SK-N-SH (cell line): ENCODE measurements at regions not wholly inside any gene's neighbourhood (a gene's known extent, or its start where the extent isn't known, plus 50 kb on each side); places are given as distances from the start of the nearest gene placed in this dataset.

Experiments used
- CTCF ChIA-PET: fragments of 300-600, 350-600 bp; formaldehyde crosslinking; extraction: SDS; loops from one replicate; lab custom pipeline; 2021; lab: Yijun Ruan, JAX
- POLR2A ChIA-PET: fragments of 350-600 bp; sonication (Branson Sonifier 250); formaldehyde crosslinking; extraction: SDS; loops from one replicate; lab custom pipeline; 2020; ENCODE audit warnings: antibody characterized with exemption, inconsistent platforms; lab: Yijun Ruan, JAX
- DNase-seq: peaks from one replicate; pipeline ENCODE4 v3.0.0; 2012
- H2AFZ ChIP-seq: fragments of 200-600 bp; sonication (generic); 2 replicates; pipeline ENCODE4 v1.8.1; 2016; ENCODE audit warnings: antibody characterized with exemption, mild to moderate bottlenecking, low read depth
- H3F3A ChIP-seq: fragments of 200-600 bp; sonication (generic); replicated peaks from 2 replicates; pipeline ENCODE3; 2016; ENCODE audit warnings: antibody characterized with exemption, mild to moderate bottlenecking; ENCODE audit not compliant: insufficient read depth
- H3K27ac ChIP-seq, 2 experiments: fragments of 200-500 bp in 1 of 2; fragments of 200-600 bp in 1 of 2; sonication (Bioruptor generic) in 1 of 2; sonication (generic), shearing (Covaris generic) in 1 of 2; 2 replicates each; pipeline versions ENCODE4 v1.5.1 to v1.6.1; 2014 to 2016; ENCODE audit warnings: low read depth in 2 of 2, inconsistent platforms in 1 of 2, low read length in 1 of 2, mild to moderate bottlenecking in 1 of 2, mixed read lengths in 1 of 2
- H3K27me3 ChIP-seq: fragments of 200-600 bp; sonication (generic), shearing (Covaris generic); 2 replicates; pipeline ENCODE4 v1.6.1; 2016; ENCODE audit warnings: mixed run types; ENCODE audit not compliant: insufficient read depth
- H3K36me3 ChIP-seq, 2 experiments: fragments of 200-500 bp in 1 of 2; fragments of 200-600 bp in 1 of 2; sonication (Bioruptor generic) in 1 of 2; sonication (generic) in 1 of 2; replicated peaks in 1 of 2; 2 replicates each; pipeline versions ENCODE3 to v1.5.1; 2014 to 2016; ENCODE audit warnings: low read length in 1 of 2, mild to moderate bottlenecking in 1 of 2; ENCODE audit not compliant: insufficient read depth in 2 of 2, control insufficient read depth in 1 of 2
- H3K4me1 ChIP-seq, 2 experiments: fragments of 200-500 bp in 1 of 2; fragments of 200-600 bp in 1 of 2; sonication (Bioruptor generic) in 1 of 2; sonication (generic), shearing (Covaris generic) in 1 of 2; 2 replicates each; pipeline versions ENCODE4 v1.5.1 to v1.6.1; 2014 to 2016; ENCODE audit warnings: low read depth in 1 of 2, low read length in 1 of 2, mixed run types in 1 of 2; ENCODE audit not compliant: insufficient read depth in 2 of 2, control insufficient read depth in 1 of 2
- H3K4me2 ChIP-seq: fragments of 200-600 bp; sonication (generic), shearing (Covaris generic); 2 replicates; pipeline ENCODE4 v1.6.1; 2017; ENCODE audit warnings: mixed run types
- H3K4me3 ChIP-seq, 2 experiments: fragments of 200-500 bp in 1 of 2; fragments of 200-600 bp in 1 of 2; sonication (Bioruptor generic) in 1 of 2; sonication (generic), shearing (Covaris generic) in 1 of 2; 2 replicates each; pipeline versions ENCODE4 v1.5.1 to v1.8.1; 2014 to 2016; ENCODE audit warnings: low read depth in 2 of 2, inconsistent platforms in 1 of 2, low read length in 1 of 2, mild to moderate bottlenecking in 1 of 2, mixed read lengths in 1 of 2, moderate library complexity in 1 of 2
- H3K79me2 ChIP-seq: fragments of 200-600 bp; sonication (generic); 2 replicates; pipeline ENCODE4 v1.8.1; 2017; ENCODE audit warnings: mild to moderate bottlenecking; ENCODE audit not compliant: insufficient read depth
- H3K9ac ChIP-seq: fragments of 200-600 bp; sonication (generic); 2 replicates; pipeline ENCODE4 v1.6.1; 2017; ENCODE audit warnings: mixed run types
- H3K9me2 ChIP-seq: fragments of 200-600 bp; sonication (generic); 2 replicates; pipeline ENCODE4 v1.6.1; 2017; ENCODE audit warnings: mixed run types
- H3K9me3 ChIP-seq: fragments of 200-600 bp; sonication (generic); 2 replicates; pipeline ENCODE4 v1.6.1; 2017; ENCODE audit warnings: mixed run types, mild to moderate bottlenecking, moderate library complexity
- H4K20me1 ChIP-seq: fragments of 200-600 bp; sonication (generic); 2 replicates; pipeline ENCODE4 v1.6.1; 2017; ENCODE audit warnings: mild to moderate bottlenecking, mixed run types; ENCODE audit not compliant: insufficient read depth
- ELF1 ChIP-seq: IDR thresholded peaks from 2 replicates; pipeline ENCODE4 v1.4.0; 2012
- EP300 ChIP-seq, 2 experiments: IDR thresholded peaks; 2 replicates each; pipeline versions ENCODE4 v1.4.0 to v1.6.1; 2012; ENCODE audit warnings: borderline replicate concordance in 1 of 2, low read depth in 1 of 2, low read length in 1 of 2
- FOSL2 ChIP-seq: IDR thresholded peaks from 2 replicates; pipeline ENCODE4 v1.4.0; 2012; ENCODE audit warnings: low read depth, mild to moderate bottlenecking, moderate library complexity, borderline replicate concordance
- FOXJ3 ChIP-seq: sonication (generic); formaldehyde crosslinking; IDR thresholded peaks from 2 replicates; pipeline ENCODE4 v1.5.1; 2020; ENCODE audit warnings: mild to moderate bottlenecking, missing genetic modification reagents
- FOXM1 ChIP-seq: IDR thresholded peaks from 2 replicates; pipeline ENCODE4 v1.4.0; 2012; ENCODE audit warnings: low read depth, mild to moderate bottlenecking
- GABPA ChIP-seq: IDR thresholded peaks from 2 replicates; pipeline ENCODE4 v1.4.0; 2012; ENCODE audit warnings: low read depth, mild to moderate bottlenecking
- JUND ChIP-seq: IDR thresholded peaks from 2 replicates; pipeline ENCODE4 v1.4.0; 2012
- MEF2A ChIP-seq: IDR thresholded peaks from 2 replicates; pipeline ENCODE4 v1.4.0; 2012; ENCODE audit warnings: low read depth, borderline replicate concordance
- MXI1 ChIP-seq: IDR thresholded peaks from 2 replicates; pipeline ENCODE4 v1.6.1; 2012; ENCODE audit warnings: mild to moderate bottlenecking, low read depth, low read length, improper control_type of control experiment
- NFIC ChIP-seq: IDR thresholded peaks from 2 replicates; pipeline ENCODE4 v1.4.0; 2012; ENCODE audit warnings: borderline replicate concordance
- RAD21 ChIP-seq: IDR thresholded peaks from 2 replicates; pipeline ENCODE4 v1.6.1; 2012; ENCODE audit warnings: mild to moderate bottlenecking, low read length
- RFX5 ChIP-seq: IDR thresholded peaks from 2 replicates; pipeline ENCODE4 v1.6.1; 2012; ENCODE audit warnings: mild to moderate bottlenecking, improper control_type of control experiment, low read length
- RXRA ChIP-seq: IDR thresholded peaks from 2 replicates; pipeline ENCODE4 v1.4.0; 2012; ENCODE audit warnings: low read depth, mild to moderate bottlenecking, borderline replicate concordance
- SMC3 ChIP-seq: IDR thresholded peaks from 2 replicates; pipeline ENCODE4 v1.6.1; 2012; ENCODE audit warnings: low read depth, low read length, improper control_type of control experiment
- TAF1 ChIP-seq: IDR thresholded peaks from 2 replicates; pipeline ENCODE4 v1.6.1; 2012; ENCODE audit warnings: low read depth, mild to moderate bottlenecking, low read length, moderate library complexity, borderline replicate concordance
- TCF12 ChIP-seq: IDR thresholded peaks from 2 replicates; pipeline ENCODE4 v1.4.0; 2012
- TEAD4 ChIP-seq: IDR thresholded peaks from 2 replicates; pipeline ENCODE4 v1.4.0; 2012; ENCODE audit warnings: mild to moderate bottlenecking, borderline replicate concordance; ENCODE audit not compliant: insufficient read depth
- YY1 ChIP-seq: IDR thresholded peaks from 2 replicates; pipeline ENCODE4 v1.4.0; 2012; ENCODE audit warnings: low read depth, mild to moderate bottlenecking
- WGBS: methylation state at CpG from one replicate; pipeline ENCODE4 v1.1.6; 2017; ENCODE audit warnings: low lambda C conversion rate; 5-methylcytosine and 5-hydroxymethylcytosine counted together
- TF ChIP-seq, protein P1 (sequence below): fragments of 200-600 bp; sonication (generic); IDR thresholded peaks from 2 replicates; pipeline ENCODE4 v1.6.1; 2017; ENCODE audit warnings: antibody characterized with exemption, mild to moderate bottlenecking, moderate library complexity
- TF ChIP-seq, protein P2 (sequence below): fragments of 150-350 bp; IDR thresholded peaks from 2 replicates; pipeline ENCODE4 v1.6.1; 2016; ENCODE audit warnings: mild to moderate bottlenecking, low read depth, low read length
- TF ChIP-seq, protein P3 (sequence below): IDR thresholded peaks from 2 replicates; pipeline ENCODE4 v1.6.1; 2012; ENCODE audit warnings: mild to moderate bottlenecking, low read depth, low read length, moderate library complexity

GRCh38 chr18:78741381-78742217, 238.0 kb upstream of the SALL3 start (continued):
- TF ChIP-seq TEAD4 (no peak), FOXM1 (no peak), RAD21 (no peak), RFX5 (no peak), JUND (no peak), MEF2A (no peak)
- TF ChIP-seq, protein P1, sequence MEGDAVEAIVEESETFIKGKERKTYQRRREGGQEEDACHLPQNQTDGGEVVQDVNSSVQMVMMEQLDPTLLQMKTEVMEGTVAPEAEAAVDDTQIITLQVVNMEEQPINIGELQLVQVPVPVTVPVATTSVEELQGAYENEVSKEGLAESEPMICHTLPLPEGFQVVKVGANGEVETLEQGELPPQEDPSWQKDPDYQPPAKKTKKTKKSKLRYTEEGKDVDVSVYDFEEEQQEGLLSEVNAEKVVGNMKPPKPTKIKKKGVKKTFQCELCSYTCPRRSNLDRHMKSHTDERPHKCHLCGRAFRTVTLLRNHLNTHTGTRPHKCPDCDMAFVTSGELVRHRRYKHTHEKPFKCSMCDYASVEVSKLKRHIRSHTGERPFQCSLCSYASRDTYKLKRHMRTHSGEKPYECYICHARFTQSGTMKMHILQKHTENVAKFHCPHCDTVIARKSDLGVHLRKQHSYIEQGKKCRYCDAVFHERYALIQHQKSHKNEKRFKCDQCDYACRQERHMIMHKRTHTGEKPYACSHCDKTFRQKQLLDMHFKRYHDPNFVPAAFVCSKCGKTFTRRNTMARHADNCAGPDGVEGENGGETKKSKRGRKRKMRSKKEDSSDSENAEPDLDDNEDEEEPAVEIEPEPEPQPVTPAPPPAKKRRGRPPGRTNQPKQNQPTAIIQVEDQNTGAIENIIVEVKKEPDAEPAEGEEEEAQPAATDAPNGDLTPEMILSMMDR = no peak

- H3K27ac ChIP-seq = no peak overlapping the region
- 4% methylated on average over 4 of the region's 11 CpGs for WGBS
- TF ChIP-seq MXI1 (no peak), TCF12 (no peak), SMC3 (no peak), TAF1 (no peak), EP300 (IDR thresholded peaks at IDR 0.05; ENCODE audit: borderline replicate concordance in 1 of 2, low read depth in 1 of 2, low read length in 1 of 2) (no peak), FOXM1 (no peak), FOXJ3 (no peak), NFIC (no peak), ELF1 (no peak), FOSL2 (no peak), GABPA (no peak), RXRA (no peak), YY1 (no peak)
- TF ChIP-seq, protein P2, sequence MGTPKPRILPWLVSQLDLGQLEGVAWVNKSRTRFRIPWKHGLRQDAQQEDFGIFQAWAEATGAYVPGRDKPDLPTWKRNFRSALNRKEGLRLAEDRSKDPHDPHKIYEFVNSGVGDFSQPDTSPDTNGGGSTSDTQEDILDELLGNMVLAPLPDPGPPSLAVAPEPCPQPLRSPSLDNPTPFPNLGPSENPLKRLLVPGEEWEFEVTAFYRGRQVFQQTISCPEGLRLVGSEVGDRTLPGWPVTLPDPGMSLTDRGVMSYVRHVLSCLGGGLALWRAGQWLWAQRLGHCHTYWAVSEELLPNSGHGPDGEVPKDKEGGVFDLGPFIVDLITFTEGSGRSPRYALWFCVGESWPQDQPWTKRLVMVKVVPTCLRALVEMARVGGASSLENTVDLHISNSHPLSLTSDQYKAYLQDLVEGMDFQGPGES = no peak
- TF ChIP-seq, protein P3, sequence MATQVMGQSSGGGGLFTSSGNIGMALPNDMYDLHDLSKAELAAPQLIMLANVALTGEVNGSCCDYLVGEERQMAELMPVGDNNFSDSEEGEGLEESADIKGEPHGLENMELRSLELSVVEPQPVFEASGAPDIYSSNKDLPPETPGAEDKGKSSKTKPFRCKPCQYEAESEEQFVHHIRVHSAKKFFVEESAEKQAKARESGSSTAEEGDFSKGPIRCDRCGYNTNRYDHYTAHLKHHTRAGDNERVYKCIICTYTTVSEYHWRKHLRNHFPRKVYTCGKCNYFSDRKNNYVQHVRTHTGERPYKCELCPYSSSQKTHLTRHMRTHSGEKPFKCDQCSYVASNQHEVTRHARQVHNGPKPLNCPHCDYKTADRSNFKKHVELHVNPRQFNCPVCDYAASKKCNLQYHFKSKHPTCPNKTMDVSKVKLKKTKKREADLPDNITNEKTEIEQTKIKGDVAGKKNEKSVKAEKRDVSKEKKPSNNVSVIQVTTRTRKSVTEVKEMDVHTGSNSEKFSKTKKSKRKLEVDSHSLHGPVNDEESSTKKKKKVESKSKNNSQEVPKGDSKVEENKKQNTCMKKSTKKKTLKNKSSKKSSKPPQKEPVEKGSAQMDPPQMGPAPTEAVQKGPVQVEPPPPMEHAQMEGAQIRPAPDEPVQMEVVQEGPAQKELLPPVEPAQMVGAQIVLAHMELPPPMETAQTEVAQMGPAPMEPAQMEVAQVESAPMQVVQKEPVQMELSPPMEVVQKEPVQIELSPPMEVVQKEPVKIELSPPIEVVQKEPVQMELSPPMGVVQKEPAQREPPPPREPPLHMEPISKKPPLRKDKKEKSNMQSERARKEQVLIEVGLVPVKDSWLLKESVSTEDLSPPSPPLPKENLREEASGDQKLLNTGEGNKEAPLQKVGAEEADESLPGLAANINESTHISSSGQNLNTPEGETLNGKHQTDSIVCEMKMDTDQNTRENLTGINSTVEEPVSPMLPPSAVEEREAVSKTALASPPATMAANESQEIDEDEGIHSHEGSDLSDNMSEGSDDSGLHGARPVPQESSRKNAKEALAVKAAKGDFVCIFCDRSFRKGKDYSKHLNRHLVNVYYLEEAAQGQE = no peak
- H4K20me1 ChIP-seq = no peaks in the 10 kb centered on the region
- H3K36me3 ChIP-seq = no peaks in the 10 kb centered on the region
- no peak for DNase-seq
- H3K9ac ChIP-seq = no peak overlapping the region
- ChIA-PET POLR2A (no interaction called here), CTCF (no interaction called here)
- no peak overlapping the region for H3K4me2 ChIP-seq
- H3K9me2 ChIP-seq = no peaks in the 10 kb centered on the region
- no peaks in the 10 kb centered on the region for H3K9me3 ChIP-seq
- no peaks in the 10 kb centered on the region for H3K79me2 ChIP-seq
- no peaks in the 10 kb centered on the region for H3F3A ChIP-seq
- H3K4me1 ChIP-seq = no peaks in the 10 kb centered on the region
- H3K4me3 ChIP-seq = no peak overlapping the region
- peaks cover 13% of the 10 kb centered on the region for H3K27me3 ChIP-seq
- H2AFZ ChIP-seq = no peak overlapping the region
Measured at GRCh38 chr18:78742218-78742745, 237.3 kb upstream of the SALL3 start.
